GM19467 (cell line): ENCODE measurements at regions not wholly inside any gene's neighbourhood (a gene's known extent, or its start where the extent isn't known, plus 50 kb on each side); places are given as distances from the start of the nearest gene placed in this dataset.

Experiments used
- ATAC-seq: cut with Tn5 transposase; IDR thresholded peaks from one replicate; pipeline ENCODE4 v1.9.1; 2021; ENCODE audit warnings: mild to moderate bottlenecking, moderate library complexity; ENCODE audit not compliant: unreplicated experiment

DNA sequence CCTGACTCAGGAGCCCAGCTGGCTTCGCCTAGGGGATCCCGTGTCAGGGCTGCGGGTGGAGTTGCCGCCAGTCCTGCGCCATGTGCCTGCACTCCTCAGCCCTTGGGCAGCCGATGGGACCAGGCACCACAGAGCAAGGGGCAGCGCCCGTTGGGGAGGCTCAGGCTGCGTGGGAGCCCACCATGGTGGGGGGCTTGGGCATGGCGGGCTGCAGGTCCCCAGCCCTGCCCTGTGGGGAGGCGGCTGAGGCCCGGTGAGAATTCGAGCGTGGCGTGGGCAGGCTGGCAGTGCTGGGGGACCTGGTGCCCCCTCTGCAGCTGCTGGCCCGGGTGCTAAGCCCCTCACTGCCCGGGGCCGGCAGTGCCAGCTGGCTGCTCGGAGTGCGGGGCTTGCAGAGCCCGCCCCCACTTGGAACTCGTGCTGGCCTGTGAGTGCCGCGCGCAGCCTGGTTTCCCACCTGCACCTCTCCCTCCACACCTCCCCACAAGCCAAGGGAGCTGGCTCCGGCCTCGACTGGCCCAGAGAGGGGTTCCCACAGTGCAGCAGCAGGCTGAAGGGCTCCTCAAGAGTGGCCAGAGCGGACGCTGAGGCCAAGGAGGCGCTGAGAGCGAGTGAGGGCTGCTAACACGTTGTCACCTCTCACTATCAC lies 135.1 kb upstream of the SEL1L start:
- ATAC-seq, result no peak

DNA sequence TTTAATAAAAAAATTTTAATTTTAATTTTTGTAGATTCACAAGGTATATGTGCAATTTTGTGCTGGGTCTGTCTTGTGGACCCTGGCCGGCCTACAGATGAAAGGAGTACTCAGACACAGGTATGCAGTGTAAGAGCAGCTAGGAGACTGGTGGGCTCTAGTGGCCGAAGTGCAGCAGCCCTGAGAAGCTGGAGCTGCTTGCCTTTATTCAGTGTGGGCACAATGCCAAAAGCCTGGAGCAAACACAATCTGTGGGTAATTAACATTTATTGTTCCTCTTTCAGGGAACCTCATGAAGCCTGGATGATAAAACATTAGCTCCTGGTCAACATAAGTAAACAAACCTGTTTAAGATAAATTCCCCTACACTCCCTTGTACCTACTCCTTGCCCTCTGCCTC lies 135.7 kb upstream of the SEL1L start:
- no peak for ATAC-seq

DNA sequence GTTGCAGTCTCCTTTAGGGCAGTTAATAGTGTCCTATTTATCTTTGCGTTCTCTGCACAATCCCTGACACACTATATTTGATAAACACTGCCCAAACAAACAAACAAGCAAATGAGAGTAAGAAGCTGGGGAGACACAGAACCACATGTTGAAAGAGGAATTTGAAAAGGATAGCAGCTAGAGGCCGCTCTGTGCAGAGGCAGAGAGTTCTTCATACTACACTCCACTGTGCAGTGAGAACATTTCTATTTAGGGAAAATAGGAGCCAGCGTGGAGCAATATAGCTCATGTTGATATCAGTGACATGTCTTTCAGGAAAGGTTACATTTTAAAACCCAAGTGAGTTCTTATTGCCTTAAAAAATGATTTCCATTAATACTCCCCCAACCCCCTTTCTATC lies 140.3 kb upstream of the SEL1L start:
- ATAC-seq, result no peak

DNA sequence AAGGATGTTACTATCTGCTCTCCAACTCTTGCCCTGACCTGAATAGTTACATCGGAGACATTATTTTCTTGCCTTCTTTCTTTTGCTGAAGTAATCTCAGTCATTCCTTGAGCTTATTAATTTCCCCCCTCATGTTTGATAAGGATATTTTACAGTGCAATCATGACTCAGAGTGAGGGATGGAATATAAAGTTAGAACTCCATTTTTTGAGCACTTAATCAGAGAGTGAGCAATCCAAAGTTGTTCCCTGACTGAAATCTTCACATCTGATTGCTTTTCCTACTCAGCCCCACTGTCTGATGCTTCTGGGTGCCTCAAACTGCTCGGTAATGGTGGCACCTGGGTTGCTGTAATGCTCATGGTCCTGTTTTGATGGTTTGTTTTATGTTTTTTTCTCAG lies 142.7 kb upstream of the SEL1L start:
- no peak for ATAC-seq

DNA sequence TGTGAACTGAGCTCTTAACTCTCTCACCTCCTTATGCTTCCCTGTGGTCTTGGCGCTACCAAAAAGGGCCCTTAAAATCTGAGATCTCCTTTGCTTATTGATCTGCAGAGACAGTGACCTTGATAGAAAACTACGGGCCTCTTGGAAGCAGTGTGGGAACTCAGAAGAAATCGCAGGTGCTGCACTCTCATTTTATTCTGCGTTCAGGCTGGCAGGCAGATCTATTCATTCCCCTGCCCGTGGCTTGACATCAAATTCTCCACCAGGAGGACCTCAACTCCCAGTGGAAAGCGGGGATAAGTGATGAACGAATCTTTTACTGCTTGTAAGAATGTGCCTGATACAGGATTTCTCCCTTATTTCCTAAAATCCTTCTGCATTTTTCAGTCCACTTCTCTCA lies 143.2 kb upstream of the SEL1L start:
- no peak for ATAC-seq

DNA sequence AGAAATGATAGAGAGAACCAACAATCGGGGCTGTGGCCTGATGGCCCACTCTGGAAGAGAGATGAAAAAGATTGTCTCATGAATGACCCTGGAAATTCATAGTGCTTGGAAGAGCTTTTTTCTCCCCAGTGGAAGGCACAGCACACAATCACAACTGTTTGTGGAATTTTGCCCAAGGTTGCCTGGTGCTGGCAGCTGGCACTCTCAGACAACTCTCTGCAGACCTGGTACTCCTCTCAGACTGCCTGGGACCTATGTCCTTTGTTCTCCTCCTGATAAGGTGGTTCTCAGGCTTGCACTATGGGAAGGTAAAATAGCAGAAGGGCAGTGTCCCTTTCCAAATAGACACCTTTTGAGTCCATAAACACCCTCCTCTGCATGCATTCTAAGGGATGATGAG lies 144.1 kb upstream of the SEL1L start:
- ATAC-seq, result no peak

DNA sequence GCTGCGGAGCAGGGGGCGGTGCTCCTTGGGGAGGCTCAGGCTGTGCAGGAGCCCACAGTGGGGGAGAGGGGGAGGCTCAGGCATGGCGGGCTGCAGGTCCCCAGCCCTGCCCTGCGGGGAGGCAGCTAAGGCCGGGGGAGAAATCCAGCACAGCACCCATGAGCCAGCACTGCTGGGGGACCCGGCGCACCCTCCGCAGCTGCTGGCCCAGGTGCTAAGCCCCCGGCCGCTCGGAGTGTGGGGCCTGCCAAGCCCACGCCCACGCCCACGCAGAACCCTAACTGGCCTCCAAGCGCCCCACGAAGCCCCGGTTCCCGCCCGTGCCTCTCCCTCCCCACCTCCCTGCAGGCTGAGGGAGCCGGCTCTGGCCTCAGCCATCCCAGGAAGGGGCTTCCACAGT lies 145.6 kb upstream of the SEL1L start:
- ATAC-seq, result no peak

DNA sequence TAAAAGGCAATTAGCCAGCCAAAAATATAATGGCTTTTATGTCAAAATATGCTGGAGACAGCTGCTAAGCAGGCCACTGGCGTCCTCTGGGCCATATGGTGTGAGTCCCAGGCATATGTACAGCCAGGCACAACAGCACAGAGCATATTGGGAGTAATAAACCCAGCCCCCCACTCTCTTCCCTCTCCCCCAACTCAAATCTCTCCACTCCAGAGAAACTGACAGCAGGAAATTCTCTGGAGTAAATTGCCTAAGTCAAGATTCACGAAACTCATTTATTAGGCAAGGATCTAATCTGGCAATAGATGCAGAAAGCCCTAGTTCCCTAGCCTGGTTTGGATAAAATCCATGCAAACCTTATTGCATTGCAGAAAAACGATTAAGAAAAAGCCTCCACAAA lies 147.9 kb upstream of the SEL1L start:
- no peak for ATAC-seq

DNA sequence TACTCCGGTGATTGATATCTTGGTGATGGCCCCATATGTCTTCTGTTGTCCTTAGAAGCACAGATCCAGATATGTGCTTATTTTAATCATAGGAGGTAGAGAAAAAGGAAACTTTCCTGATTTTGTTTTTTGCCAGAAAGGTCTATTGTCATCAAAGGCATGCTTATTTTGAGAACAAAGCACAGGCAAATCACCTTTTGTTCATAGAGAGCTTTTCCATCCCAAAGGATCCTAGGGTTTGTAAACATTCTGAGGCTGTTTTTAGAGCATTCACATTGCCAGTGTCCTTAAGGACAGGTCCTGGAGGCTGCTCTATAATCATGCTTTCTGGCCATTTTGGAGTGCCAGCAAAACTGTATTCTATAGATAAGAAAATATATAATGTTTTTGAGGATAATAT lies 148.5 kb upstream of the SEL1L start:
- no peak for ATAC-seq

DNA sequence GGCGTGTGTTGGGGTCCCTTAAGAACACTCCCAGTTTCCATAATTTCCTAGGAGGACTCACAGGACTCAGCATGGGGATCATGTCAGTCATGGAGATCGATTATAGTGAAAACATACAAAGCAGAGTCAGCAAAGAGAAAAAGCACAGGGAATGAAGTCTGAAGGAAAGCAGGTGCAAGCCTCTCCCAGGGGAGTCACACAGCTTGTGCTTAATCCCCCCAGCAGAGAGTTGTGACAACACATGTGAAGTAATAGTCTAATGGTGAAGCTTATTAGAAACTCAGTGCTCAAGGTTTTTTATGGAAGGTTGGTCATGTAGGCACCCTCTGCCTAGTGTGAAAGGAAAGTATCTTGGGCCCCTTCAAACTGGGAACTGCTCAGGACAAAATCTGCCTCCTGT lies 149.0 kb upstream of the SEL1L start:
- no peak for ATAC-seq

DNA sequence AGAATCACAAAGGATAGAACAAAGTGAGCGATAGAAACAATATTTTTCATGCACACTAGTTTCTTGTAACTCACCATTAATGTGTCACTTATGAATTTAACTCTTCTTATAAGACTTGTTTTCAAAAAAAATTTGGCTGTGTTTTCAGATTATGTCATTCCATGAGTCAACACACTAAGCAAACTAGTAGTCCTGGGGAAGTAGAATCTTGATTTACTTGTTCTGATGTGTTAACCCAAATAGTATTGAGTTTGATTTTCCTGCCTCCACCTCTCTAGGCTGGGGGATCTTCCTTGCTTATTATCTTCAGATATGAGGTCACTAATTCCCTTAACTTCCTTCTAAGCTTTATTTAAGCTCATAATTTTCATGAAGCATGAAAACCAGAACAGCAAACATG lies 151.0 kb upstream of the SEL1L start:
- ATAC-seq, result no peak

DNA sequence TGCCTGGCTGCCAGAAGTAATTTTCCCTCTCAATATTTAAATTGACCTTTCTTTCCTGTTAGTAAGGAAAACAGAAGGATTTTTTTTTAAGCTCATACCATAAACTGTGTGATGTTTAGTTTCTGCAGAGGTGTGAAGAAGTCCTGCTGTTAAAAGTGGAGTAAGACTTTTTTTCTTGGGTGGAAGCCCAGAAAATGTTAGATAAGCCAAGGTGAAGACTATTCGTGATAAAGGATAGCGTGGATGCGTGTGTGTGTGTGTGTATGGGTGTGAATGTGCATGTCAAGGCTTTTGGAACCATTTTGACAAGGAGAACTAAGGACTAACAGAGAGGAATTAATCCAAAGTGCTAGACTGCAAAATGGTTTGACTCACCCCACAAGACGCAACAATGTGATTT lies 152.9 kb upstream of the SEL1L start:
- ATAC-seq, result no peak

DNA sequence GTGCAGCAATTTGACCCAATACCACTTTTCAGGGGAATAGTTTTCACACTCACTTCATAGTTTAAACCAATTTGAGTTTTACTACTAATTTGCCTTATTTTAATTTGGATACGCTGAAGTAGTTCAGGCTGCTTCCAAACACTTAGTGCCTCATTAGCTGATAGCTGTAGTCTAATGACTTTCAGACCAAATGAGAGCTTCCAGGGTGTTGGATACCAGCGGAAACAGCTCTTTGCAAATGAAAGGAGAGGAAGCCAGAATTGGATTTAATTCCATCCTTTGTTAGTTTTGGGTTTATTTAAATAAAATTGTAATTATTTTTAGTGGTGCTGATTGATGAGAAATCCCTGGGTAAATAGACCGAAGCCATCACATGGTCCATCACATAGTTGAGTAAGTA lies 158.3 kb upstream of the SEL1L start:
- ATAC-seq, result no peak

DNA sequence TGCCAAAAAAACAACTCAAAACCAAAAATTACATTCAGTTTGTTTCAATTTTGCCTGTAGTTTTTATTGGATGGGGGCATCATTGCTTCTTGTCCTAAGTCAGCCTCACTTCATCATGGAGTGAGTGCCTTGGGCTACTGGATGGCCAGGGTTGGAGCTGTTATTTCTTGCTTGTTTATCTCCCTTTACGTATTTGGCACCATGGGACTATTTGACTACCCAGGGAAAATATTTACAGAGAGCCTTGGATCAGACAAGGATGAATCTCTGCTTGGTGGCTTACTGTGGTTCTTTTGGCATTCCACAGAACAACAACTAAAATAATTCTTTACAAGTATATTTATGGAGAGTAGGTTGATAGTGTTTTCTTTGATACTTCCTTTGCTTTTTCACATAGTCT lies 160.8 kb upstream of the SEL1L start:
- ATAC-seq, result no peak

DNA sequence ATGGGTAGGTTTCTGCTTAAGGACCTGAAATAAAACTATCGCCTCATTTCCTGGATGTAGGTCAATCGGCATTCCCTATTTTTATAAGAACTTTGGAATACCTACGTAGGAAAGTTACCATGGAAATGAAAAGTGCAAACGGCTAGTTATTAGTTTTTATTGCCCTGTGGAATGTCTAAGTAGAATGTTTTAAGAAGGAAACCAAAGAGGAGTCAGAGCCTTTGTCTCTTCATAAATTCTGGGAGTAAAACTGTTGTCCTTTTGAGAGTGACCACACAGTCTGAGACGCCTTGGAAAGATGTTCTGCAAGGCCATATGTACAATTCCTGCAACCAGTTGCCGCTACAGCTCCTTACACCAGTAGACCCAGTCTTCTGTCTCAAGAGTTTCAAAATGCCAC lies 176.0 kb upstream of the SEL1L start:
- ATAC-seq, result no peak

DNA sequence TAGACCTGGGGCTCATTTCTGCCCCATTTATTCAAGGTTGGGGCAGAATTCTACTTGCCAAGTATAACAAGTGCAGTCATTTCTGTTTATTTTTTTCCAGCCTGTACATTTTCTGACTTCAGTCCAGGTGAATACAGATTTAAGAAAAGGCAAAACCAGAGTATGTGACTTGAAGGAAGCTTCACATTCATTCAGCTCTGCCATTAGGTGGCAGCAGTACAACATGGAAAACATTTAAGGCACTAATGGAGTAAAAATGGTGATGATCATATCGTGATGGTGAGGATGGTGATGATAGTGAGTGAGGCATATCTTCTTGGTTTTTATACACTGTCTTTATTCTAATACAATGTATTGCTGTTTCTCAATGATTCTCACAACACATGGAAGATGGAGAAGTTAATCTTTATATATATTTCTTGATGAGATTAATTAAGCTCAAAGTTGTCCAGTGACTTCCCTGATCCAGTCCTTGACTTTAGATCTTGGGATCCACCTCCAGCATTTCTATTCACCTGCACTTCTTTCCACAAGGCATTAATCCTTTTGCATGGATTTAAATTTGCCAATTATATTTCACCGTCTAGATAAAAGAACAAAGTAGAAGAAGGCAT lies 176.7 kb upstream of the SEL1L start:
- no peak for ATAC-seq

DNA sequence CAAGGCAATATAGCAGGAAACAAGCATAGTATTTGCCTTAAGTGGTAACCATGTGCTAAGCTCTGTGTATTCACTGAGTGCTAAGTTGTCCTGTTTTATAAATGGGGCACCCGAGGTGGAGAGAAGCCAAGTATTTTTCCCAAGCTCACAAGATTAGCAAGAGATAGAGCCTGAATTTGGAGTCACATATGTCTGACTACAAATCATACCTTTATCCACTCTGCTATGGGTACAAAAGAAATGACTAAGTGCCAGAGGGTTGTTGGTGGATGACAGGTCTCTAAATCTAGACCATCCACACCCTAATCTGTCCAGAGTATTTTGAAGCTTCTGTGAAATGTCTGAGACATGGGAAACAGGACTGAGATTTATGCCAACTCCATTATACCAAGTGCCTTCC lies 182.1 kb upstream of the SEL1L start:
- ATAC-seq, result no peak

DNA sequence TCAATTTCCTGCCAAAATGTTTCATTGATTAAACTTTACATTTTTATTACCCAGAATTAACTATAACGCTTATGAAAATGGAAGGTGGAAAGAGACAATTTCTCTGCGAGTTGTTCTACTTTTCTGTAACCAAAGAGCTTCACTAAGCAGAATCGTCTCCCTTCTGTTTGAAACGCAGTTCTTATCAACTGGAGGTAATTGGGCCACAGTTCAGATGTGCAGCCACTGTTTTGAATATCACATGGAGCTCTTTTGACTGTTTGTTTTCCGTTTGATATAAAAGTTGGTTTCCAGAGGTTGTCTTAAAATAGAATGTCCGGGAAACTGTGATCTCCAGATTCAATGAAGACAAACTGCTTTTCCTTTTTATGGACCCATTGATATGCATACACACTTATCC lies 183.3 kb upstream of the SEL1L start:
- no peak for ATAC-seq

DNA sequence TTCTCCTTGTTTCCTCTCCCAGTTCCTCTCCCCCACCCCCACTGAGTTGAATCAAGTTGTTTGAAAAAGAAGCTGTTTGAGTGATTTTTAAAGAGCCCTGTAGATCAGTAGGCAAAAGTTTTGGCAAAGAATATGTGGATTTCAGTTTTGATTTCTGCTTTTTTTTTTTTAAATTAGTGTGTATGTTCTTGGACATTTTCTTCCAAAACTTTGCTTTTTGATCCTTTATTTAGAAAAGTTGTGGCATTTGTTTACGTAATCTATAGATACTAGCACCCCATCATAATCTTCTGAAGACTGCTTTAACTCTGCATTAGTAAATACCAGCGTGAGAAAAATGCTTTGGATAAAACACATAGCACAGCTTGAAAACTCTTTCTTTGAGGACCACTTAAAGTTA lies 190.3 kb upstream of the SEL1L start:
- ATAC-seq, result no peak

DNA sequence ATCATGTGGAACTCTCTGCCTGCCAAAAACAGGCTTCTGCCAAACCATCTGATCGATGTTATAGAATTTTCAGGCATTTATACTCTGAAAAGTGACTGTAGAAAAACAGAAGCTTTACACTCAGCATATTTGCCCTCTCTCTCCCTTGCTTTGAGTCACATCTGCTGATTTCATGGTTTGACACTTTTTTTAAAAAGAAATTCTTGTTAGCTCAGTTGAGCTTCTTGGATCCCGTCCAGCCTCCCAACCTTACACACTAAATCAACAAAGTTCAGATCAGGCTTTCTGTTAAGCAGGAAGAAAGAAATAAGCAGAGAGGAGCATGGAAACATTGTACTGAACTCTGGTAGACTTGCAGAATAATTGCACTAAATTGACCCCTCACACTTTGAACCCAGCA lies 193.6 kb upstream of the SEL1L start:
- no peak for ATAC-seq

DNA sequence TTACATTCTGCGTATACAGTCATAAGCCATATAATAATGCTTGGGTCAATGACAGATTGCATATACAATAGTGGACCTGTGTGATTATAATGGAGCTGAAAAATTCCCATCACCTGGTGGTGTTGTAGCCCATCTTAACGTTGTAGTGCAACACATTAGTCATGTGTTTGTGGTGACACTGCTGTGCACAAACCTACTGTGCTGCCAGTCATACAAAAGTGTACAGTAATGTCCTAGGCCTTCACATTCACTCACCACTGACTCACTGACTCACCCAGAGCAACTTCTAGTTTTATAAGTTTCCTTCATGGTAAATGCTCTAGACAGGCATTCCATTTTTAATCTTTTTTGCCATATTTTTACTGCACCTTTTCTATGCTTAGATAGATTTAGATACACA lies 194.8 kb upstream of the SEL1L start:
- ATAC-seq, result no peak

DNA sequence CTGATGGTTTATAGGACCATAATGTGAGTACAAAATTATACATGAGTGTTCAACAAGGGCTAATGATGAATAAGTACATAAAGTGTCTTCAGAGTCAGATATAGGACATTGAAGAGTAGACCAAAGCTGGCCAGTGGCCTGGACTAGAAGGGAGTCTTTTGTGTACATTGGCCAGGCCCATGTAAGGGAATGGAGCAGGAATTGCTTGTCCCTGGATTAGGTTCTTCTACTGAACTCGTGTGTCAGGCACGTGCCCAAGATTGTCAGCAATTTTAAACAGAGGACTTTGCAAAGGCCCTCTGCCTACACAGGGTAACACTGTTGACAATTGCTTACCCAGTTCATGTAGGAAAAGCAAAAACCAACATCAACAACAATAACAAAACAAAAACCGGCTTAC lies 196.0 kb upstream of the SEL1L start:
- no peak for ATAC-seq

DNA sequence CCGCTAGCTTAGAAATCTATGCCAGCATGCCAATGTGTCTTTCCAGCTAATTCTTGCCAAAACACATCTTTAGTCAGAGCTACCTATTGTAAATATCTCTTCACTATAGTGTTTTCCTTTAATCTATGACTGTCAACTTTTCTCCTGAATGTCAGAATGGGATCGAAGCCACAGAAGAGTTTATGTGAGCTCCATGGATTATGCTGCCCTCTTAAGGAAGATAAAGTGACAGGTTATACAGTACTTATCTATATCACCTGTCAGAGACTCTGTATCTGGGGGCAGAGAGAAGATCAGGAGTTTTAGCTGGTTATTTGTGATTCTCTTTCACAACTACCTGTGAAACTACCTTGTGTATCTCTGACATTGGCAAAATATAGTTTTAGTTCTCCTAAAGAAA lies 204.3 kb upstream of the SEL1L start:
- ATAC-seq, result no peak
